SW 1271 (cell line): ENCODE measurements at regions not wholly inside any gene's neighbourhood (a gene's known extent, or its start where the extent isn't known, plus 50 kb on each side); places are given as distances from the start of the nearest gene placed in this dataset.
"Not testable (repeated sequence)": the region's sequence is repeated elsewhere in the genome, so short reads cannot be mapped to it uniquely, and the experiment has no call there.

Experiments used
- DNase-seq, 2 experiments: peaks; one replicate each; lab custom pipeline; 2025; lab: John Stamatoyannopoulos, UW

DNA sequence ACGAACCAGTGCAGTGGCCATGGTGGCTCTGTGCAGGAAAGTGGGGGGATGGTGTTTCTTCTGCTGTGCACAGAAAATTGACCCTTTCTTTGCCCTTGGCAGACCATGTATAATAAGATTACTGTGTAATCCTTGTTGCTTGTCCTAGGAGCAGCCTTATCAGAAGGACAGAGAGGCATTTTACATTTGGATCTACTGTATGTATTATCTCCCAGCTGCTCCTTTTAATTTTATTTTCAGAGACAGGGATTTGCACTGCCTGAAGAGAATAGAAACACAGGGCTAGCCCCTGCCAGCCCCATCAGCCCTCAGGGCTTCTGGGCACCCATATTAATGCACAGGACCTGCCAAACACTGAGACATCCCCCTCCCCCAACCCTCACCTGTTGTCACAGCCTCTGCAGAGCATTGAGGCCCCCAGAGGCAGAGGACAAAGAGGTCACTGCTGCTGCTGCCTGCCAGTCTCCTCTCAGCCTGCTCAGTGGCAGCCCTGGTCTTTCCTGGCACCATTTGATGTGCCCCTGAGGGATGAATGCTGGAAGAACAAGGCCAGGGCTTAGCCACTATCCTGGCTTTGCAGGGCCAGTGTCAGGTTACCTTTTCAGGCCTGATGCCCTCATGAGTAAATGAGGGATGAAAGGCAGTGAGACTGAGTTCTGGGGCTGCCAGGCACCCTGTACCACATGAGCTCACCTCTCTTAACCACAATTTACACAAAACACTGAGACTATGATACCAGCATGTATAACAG, 533.4 kb downstream of the NTRK3 start:
- DNase-seq, result no peak

DNA sequence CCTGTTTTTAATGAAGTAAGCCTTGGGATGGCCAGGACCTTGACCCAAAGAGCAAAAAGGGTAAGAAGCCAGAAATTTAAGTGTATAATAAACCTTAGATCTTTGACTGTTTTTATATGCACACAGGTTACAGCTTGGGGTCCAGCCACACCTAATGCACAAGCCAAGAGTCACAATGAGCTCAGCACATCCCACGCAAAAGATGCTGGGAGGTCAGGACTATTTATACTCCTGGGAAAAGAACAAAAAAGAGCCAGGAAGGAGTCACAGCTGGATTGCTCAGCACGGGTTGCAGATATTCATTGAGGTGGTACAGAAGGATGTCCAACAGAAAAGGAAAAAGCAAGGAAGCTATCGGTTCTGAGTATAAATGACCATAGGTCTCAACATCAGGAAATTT, 536.3 kb downstream of the NTRK3 start:
- DNase-seq, result no peak

DNA sequence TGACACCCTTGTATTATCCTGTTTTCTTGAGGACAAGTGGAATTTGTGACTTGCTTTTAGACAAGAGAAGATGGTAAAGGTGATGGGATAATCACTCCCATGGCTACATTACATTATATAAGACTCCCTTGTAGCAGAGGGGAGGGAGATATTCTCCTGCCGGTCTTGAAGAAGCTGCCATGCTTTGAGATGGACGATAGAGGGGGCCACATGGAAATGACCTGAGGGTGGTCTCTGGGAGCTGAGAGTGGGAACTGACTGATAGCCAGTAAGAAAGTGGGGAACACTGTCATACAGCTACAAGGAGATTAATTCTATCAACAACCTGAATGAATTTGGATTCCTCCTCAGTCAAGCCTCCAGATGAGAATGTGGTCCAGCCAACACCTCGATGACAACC, 540.1 kb downstream of the NTRK3 start:
- no peak for DNase-seq

DNA sequence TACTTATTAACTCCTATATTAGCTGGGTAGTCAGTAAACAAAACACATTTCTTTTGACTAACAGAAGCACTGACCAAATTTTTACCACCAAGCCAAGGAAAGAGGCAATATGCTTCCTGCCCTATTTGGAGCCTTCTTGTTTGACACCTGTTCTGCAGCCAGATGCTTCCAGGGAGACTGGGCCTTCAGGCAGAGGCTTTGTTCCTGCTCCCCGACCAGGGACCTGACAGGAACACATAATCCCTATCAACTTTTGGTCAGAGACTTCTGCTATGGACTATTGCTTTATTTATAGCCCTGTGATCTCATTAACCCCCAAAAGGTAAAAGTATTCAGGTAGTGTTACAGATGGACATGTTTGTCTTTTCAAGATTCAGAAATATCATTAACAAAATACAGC, 541.3 kb downstream of the NTRK3 start:
- DNase-seq, result no peak

DNA sequence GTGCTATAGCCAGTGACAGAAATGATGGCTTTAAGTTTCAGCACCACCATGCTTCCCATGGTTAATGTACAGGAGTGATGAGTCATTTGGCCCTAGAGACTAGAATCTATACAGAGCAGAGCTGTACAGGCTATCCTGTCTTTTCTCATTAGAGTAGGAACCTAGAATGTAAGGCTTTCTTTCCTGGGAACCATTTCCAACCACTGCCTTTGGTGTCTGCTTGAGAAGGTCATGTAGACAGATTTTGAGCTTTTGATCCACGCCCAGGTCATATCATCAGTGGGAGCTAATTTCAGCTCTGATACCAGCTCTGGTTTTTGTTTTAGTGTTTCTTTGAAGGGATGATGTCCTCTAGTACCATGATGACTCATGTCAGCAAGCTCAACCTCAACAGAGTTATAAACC, 543.1 kb downstream of the NTRK3 start:
- no peak for DNase-seq

DNA sequence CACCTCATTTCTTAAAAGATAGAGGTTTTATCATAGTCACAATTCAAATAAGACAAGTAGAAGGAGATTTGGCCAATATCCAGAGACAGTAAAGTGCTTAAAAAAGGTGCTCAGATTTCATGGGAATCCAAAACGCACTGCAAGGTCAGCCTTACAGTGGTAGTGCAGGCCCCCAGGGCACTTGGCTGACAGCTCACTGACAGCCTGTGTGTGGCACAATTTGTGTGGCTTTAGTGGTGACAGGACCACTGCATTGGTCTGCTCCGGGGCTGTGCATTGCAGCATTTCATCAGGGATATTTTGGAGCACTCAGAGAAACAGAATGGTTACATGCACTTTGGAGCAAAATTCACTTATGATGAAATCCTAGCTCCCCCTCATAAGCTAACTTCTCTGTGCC, 544.3 kb downstream of the NTRK3 start:
- DNase-seq, result no peak

DNA sequence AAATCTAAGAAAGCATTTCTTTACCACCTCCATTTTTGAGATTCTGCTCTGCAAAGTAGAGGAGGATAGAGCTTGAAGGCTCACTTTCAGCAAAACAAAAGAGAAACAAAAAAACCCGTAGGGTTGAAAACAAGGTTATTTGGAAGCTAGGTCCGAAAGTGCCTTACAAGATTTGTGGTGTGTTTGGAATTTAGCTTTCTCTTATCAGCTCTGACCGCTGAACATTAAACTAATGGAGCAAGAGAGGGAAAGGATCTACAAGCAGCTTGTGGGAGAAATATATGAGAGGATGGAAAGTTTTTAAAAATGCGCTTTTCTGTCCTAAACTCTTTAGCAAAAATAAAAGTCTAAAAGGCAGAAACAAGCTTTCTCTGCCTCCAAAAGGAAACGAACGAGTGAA, 545.5 kb downstream of the NTRK3 start:
- no peak for DNase-seq

DNA sequence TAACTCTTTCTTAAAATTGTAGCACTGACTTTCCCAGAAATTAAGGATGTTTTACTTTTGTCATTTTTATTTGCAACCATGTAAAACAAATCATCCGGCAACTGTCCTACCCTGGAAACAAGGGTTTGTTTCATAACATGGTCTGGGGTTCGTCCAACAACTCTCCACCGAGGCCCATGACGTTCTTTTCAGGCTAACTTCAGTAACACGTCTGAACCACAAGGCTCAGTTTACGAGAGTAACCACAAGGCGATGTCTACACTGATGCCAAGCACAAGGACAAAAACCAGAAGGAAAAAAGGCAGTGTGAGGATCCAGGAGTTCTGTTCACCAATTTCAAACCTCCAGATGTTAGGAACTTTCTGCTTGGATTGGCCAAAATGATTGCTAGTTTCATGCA, 546.1 kb downstream of the NTRK3 start:
- no peak for DNase-seq

DNA sequence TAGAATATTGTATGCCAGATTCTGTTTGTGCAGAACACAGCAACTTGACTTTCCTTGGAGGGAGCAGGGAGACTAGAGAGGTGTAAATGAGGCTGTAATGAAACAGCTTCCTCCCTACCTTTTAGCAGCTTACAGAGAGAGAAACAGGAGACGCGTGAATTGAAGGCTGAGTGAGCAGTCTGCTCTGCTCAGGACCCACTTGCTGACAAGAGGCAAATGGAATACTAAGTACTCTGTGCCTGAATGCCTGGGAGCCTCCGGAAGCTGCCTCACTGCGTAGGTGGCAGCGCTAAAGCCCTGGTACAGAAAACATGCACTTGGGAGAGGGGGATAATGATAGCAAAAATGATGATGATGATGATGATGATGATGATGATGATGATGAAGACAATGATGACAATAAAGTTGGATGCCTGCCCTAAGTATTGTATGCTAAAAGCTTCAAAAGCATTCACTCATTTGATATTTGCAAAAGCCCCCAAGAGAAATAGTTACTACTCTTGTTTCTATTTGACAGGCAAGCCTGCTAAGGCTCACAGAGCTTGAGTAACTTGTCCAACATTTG, 548.9 kb downstream of the NTRK3 start:
- no peak for DNase-seq

DNA sequence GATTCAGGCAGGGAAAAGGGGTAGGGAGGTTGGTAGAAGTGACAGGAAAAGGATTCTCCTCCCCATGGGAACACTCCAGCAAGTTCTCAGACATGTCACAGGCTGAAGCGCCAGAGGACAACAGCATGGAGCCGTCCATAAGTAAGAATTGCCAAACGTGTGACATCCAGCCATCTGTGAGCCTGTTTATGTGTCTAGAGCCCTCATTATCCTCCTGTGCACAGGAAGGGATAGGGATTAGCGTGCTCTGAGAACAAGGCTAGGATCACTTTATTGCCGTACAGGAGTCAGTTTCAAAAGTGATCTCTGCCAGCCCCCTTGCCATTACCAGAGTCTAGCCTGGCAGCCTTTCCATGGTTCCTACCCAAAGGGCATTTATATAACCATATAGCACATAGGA, 549.5 kb downstream of the NTRK3 start:
- no peak for DNase-seq

DNA sequence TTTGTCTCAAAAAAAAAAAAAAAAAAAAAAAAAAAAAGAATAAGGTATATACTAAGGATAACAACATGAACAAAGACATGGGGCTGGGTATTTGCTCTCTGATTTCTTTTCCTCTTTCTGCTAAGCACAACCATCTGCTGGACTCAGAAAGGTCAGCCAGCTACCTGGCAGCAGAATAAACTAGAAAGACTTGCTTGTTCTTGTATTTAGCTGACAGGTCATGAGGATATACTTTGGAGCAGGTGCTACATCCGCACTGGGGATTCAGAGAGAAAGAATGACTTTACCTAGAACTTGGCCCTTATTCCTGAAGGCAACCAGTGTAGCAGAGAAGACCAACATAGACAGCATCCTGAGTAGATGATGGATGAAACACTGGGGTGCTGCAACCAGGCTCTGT, 550.5 kb downstream of the NTRK3 start:
- DNase-seq, result no peak

DNA sequence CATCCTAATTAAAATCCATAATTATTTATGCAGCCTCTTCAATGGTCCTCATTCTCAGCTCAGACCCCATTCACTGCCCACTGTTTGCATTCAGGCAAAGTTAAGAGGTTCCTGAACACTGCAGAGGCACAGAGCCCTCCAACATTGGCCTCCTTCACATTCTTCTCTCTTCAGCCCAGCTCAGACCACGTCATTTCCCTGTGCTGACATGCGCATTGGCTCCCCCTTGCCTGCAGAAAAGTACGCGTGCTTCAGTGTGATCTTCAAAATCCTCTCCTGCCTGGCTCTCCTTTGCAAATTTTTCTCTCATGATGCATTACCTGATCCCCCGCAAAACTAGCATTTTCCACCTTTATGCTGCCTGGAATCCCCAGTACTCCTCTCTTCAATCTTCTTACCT, 552.3 kb downstream of the NTRK3 start:
- DNase-seq, result no peak

DNA sequence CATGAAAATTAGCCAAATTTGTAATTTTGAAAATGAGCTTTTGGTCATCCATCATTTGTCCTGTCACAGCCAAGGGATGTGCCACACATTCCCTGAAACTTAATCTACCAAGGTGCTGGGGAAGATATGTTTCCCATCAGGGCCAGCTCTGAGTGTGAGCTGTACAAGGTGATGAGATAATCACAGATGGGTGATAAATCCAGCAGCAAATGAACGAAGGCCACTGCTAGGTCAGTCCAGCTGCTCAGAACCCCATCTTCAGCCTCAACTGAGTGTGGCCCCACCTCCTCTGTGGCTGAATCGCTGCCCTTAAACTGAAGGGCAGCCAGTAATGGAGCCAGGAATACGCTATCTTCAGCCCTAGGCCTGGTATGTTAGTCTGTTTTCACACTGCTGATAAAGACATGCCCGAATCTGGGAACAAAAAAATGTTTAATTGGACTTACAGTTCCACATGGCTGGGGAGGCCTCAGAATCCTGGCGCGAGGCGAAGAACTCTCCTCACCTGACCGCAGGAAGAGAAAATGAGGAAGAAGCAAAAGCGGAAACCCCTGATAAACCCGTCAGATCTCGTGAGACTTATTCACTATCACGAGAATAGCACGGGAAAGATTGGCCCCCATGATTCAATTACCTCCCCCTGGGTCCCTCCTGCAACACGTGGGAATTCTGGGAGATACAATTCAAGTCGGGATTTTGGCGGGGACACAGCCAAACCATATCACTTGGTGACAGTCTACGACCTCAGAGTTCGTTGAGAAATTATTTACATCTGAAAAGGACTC, 553.0 kb downstream of the NTRK3 start:
- DNase-seq, result no peak

DNA sequence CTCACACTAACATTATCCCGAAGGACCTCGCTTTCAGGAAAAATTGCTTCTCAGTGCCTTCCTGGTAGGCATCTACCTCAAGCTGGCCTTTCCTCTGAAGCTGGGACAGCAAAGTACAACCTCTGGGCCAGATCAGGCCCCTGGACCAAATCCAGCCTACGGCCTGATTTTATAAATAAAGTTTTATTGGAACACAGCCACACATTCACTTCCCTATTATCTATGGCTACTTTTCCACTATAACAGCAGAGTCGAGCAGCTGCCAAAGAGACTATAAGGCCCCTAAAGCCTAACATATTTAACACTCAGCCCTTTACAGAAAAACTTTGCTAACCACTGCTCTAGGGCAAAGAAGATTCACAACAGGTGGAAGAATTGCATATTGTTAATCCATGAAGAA, 554.3 kb downstream of the NTRK3 start:
- no peak for DNase-seq

DNA sequence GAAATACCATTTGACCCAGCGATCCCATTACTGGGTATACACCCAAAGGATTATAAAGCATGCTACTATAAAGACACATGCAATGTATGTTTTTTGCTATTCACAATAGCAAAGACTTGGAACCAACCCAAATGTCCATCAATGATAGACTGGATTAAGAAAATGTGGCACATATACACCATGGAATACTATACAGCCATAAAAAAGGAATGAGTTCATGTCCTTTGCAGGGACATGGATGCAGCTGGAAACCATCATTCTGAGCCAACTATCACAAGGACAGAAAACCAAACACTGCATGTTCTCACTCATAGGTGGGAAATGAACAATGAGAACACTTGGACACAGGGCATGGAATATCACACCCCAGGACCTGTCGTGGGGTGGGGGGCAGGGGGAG, 558.1 kb downstream of the NTRK3 start:
- not testable (repeated sequence) for DNase-seq

DNA sequence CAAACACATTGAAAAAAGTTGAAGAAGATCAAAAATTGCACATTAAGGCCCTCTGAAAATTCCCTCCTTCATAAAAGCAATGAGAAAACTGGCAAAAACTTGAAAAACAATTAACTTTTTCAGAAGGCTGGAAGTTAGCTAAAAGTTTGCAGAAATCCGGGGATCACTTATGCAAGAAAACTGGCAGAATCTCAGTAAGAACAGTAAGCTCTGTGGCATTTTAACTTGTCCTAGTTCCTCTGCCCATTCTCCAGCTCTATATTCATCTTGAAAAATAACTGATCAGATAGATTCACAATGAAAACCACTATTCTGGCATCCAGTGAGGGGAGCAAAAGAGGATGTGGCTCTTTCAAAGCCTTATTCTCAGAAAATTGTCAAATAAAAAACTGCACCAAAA, 566.8 kb downstream of the NTRK3 start:
- no peak for DNase-seq

DNA sequence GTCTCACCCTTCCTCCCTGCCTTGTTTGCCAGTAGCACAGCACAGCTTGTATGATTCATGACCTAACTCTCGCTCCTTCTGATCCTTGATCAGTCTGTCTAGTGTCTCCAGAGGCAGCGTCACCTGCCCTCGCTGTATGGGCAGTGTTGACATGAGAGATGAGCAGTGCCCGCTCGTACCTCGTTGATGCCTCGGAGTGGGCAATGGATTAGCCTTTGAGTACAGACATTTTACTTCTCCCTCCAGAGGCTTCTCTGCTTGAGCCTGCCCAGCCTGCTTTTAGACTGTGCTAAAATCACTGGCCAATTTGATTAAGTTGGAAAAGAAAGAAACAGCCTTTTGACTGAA, 569.0 kb downstream of the NTRK3 start:
- no peak for DNase-seq

DNA sequence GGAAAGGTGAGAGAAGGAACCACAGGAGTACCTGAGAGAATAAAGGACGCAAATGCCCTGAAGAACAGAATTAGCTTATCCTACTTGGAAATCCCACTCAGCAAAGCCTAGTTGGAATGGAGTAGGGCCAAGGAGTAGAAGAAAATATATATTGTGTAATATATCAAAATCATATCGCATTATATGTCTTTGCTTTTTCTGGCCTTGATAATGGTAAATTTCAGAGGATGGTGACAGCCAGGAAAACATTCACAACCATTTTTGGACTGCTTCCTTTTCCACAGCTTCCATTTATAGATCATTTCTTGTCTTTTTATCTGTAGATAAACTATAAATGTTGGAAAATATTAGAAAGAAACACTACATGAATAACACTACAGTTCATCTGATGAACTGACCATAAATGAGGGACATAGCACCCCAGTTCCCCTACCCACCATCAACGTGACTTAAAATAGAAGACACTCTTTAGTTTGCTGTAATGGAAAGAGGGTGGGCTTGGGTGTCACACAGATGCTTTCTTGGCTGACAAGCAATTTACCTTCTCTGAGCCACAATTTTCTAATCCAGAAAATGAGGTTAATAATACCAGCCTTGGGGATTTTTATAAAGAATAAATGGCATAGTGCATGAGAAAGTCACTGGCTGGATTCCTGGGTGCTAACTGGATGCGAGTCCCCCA, 569.6 kb downstream of the NTRK3 start:
- DNase-seq, result no peak

DNA sequence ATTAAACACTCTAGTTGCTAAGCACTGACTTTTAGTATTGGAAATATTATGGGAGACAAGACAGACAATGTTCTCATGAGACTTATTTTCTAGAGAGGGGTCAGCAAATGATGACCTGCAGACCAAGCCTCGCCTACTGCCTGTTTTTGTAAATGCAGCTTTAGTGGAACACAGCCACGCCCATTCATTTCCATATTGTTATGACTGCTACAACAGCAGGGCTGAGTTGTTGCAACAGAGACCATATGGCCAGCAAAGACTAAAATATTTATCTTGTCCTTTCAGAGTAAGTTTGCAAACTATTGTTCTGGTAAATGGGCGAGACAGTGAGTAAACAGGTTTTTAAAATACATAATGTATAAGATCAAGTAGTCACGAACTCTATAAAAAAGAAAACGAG, 570.2 kb downstream of the NTRK3 start:
- DNase-seq, result no peak

DNA sequence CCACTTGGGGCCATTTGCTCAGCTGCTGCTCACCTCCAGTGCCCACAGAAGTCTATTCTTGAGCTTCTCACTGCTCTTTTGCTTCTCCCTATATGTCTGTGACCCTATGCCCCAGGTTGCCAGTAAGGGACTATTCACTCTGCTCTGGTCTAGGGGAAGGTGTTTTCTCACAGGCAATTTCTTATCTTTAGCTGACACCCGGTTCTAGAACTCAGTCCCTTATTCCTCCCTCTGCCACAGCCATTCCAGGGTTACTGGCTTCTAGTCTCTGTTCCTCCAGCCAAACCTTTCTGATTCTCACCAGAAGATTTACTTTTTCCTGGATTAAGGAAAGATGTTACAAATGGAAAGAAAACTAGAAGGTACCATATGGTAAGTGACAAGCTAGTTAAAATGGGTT, 574.0 kb downstream of the NTRK3 start:
- no peak for DNase-seq

DNA sequence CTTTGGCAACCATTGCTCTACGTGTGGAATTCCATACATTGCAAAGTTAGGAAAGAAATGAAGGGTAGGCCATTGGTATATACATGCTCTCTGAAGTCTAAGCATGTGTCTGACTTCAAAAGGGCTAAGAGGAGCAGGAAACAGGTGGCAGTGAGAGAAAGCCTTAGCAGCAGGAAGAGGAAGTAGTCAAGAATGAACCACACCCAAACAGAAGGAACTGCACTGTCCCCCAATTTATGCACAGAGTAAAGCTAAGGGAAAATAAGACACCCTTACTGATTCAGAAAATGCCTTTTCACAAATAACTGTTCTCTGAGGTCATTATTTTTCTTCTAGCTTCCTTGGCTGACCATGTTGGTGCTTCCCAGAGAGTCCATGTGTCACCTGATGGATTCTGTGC, 575.4 kb downstream of the NTRK3 start:
- no peak for DNase-seq

DNA sequence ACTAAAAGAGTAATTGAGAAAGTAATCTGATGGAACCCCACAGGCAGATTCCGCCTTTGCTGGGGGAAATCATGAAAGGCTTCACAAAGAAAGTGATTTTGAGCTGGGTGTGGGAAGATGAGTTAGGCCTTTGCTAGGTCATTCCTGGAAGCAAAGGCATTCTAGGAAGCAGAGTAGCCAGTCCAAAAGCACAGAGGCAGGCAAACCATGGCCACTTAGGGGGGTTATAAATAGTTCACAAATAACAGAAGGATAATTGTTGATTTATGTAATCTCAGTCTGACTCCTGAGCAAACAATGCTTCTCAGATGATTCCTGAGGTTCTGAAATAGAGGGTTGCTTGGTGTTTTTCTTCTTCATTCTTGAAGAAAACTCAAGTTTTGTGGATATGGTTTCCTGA, 576.3 kb downstream of the NTRK3 start:
- no peak for DNase-seq

DNA sequence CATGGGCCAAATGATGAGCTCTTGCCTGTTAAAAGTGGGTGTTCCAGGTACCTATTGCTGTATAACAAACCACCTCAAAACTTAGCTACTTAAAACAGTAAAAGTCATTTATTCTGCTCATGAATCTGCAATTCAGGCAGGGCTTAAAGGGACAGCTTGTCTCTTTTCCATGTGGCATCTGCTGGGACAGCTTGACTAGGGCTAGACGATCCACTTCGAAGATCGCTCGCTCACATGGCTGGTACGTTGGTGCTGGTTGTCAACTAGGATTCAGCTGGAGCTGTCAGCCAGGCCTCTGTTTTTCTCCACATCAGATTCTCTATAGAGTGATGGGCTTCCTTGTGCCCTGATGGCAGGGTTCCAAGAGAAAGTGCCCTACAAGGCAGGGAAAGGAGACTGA, 581.3 kb downstream of the NTRK3 start:
- DNase-seq, result no peak
